ENCODE measurements at regions not wholly inside any gene's neighbourhood (a gene's known extent, or its start where the extent isn't known, plus 50 kb on each side); places are given as distances from the start of the nearest gene placed in this dataset.

DNA sequence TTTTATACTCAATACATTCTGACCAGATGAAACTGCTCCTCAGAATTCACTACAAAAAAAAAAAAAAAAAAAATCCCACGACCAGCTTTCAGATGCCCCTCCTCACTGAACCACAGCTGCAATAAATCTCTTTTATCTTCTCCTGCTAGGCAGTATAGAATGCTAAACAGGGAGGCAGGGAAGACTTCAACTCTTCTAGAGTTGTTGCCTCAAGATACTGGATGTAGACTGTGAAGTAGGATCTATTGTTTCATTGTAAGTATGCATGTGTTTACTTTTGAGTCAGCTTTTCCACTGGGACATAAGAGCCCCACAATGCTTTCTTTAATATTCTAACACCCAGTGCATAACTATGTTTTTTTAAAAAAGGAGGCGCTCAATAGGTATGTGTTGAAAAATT is 401.4 kb downstream of the TBL1XR1 start:
- no peak for DNase-seq
- Histone ChIP-seq H3K9ac (ENCODE audit: low read length) (no peak overlapping the region), H3K4me3 (ENCODE audit: low read length) (no peak overlapping the region), H3K27ac (ENCODE audit: low read length) (no peak overlapping the region), H3K4me2 (ENCODE audit: low read depth, low read length, poor library complexity, severe bottlenecking) (no peak overlapping the region), H2AFZ (ENCODE audit: low read length) (no peak overlapping the region), H3K36me3 (ENCODE audit: insufficient read depth, low read length) (no peaks in the 10 kb centered on the region), H3K9me2 (replicated peaks; ENCODE audit: insufficient read depth, low read length) (no peaks in the 10 kb centered on the region), H3K9me3 (ENCODE audit: low read length) (no peaks in the 10 kb centered on the region), H3K4me1 (ENCODE audit: low read length) (no peaks in the 10 kb centered on the region), H3K79me2 (ENCODE audit: low read length) (no peaks in the 10 kb centered on the region), H4K20me1 (ENCODE audit: insufficient read depth, low read depth, low read length) (no peaks in the 10 kb centered on the region), H3K27me3 (ENCODE audit: low read length) (no peaks in the 10 kb centered on the region)

DNA sequence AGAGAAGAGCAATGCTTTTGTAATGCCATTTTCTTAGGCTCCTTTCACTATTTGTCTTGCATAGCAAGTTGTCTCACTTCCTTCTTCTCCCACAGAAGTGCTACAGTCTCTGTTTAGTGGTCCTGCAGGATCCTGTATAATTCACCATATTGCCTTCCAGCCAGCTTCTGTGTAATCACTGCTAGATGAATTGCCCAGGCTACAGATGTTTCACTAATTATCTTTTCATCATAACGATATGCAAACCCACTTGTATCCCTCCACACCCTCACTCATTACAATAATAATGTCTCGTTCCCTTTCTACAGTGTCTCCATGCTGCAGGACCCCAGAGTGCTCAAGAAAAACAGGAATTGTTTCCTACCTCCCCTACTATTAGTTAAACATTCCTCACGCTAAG is 402.9 kb downstream of the TBL1XR1 start:
- Histone ChIP-seq H4K20me1 (ENCODE audit: insufficient read depth, low read depth, low read length) (no peaks in the 10 kb centered on the region), H2AFZ (ENCODE audit: low read length) (no peak overlapping the region), H3K4me2 (ENCODE audit: low read depth, low read length, poor library complexity, severe bottlenecking) (no peak overlapping the region), H3K4me3 (ENCODE audit: low read length) (no peak overlapping the region), H3K27ac (ENCODE audit: low read length) (no peak overlapping the region), H3K9ac (ENCODE audit: low read length) (no peak overlapping the region), H3K36me3 (ENCODE audit: insufficient read depth, low read length) (no peaks in the 10 kb centered on the region), H3K9me2 (replicated peaks; ENCODE audit: insufficient read depth, low read length) (no peaks in the 10 kb centered on the region), H3K79me2 (ENCODE audit: low read length) (no peaks in the 10 kb centered on the region), H3K27me3 (ENCODE audit: low read length) (no peaks in the 10 kb centered on the region), H3K4me1 (ENCODE audit: low read length) (no peaks in the 10 kb centered on the region), H3K9me3 (ENCODE audit: low read length) (no peaks in the 10 kb centered on the region)
- no peak for DNase-seq

DNA sequence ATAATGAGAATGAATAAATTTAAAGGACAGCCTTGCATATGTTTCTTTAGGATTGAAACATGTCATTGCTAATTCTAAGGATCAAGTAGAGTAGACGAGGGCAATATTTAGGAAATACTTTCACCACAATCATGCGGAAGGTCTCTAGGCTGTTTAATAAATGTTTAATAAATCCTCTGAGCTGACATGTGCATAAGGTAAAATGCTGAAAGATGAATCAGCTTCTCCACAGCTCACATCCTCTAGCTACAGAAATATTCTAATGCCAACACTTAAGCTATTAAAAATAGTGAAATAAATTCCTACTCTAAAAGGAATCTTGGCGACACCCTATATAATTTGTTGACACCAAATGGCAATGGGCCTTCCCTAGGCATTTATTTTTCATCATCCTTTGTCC is 407.3 kb downstream of the TBL1XR1 start:
- H3K4me2 ChIP-seq (ENCODE audit: low read depth, low read length, poor library complexity, severe bottlenecking), result no peak overlapping the region
- no peaks in the 10 kb centered on the region for H3K79me2 ChIP-seq (ENCODE audit: low read length)
- H3K4me3 ChIP-seq (ENCODE audit: low read length), result no peak overlapping the region
- H3K27ac ChIP-seq (ENCODE audit: low read length), result no peak overlapping the region
- H2AFZ ChIP-seq (ENCODE audit: low read length), result no peak overlapping the region
- no peaks in the 10 kb centered on the region for H3K9me2 ChIP-seq (replicated peaks; ENCODE audit: insufficient read depth, low read length)
- H4K20me1 ChIP-seq (ENCODE audit: insufficient read depth, low read depth, low read length), result no peaks in the 10 kb centered on the region
- no peaks in the 10 kb centered on the region for H3K27me3 ChIP-seq (ENCODE audit: low read length)
- H3K9ac ChIP-seq (ENCODE audit: low read length), result no peak overlapping the region
- no peak for DNase-seq
- no peaks in the 10 kb centered on the region for H3K36me3 ChIP-seq (ENCODE audit: insufficient read depth, low read length)
- H3K4me1 ChIP-seq (ENCODE audit: low read length), result no peaks in the 10 kb centered on the region
- H3K9me3 ChIP-seq (ENCODE audit: low read length), result no peaks in the 10 kb centered on the region

DNA sequence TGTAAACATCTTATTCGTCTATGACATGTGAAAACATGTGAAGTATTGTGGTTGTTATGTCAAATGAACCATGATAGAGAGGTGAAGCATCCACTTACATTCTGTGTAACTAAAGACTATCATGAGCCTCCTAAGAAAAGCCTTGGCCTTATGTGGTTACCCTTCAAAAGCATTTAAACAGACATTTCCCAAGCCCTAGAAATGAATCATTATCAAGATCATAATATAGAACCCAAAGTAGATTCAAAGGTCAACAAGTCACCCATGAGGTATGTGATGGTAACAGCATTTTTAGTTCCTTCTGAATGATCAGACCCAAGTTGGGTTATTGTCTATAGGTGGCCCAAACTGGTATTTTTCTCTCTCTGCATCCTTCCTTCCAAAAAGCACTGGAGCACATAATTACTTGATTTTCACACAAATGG is 408.0 kb downstream of the TBL1XR1 start:
- DNase-seq, result no peak
- Histone ChIP-seq H3K9me3 (ENCODE audit: low read length) (no peaks in the 10 kb centered on the region), H3K4me1 (ENCODE audit: low read length) (no peaks in the 10 kb centered on the region), H2AFZ (ENCODE audit: low read length) (no peak overlapping the region), H3K9me2 (replicated peaks; ENCODE audit: insufficient read depth, low read length) (no peaks in the 10 kb centered on the region), H3K36me3 (ENCODE audit: insufficient read depth, low read length) (no peaks in the 10 kb centered on the region), H3K27ac (ENCODE audit: low read length) (no peak overlapping the region), H3K4me3 (ENCODE audit: low read length) (no peak overlapping the region), H3K27me3 (ENCODE audit: low read length) (no peaks in the 10 kb centered on the region), H3K79me2 (ENCODE audit: low read length) (no peaks in the 10 kb centered on the region), H3K4me2 (ENCODE audit: low read depth, low read length, poor library complexity, severe bottlenecking) (no peak overlapping the region), H4K20me1 (ENCODE audit: insufficient read depth, low read depth, low read length) (no peaks in the 10 kb centered on the region), H3K9ac (ENCODE audit: low read length) (no peak overlapping the region)

DNA sequence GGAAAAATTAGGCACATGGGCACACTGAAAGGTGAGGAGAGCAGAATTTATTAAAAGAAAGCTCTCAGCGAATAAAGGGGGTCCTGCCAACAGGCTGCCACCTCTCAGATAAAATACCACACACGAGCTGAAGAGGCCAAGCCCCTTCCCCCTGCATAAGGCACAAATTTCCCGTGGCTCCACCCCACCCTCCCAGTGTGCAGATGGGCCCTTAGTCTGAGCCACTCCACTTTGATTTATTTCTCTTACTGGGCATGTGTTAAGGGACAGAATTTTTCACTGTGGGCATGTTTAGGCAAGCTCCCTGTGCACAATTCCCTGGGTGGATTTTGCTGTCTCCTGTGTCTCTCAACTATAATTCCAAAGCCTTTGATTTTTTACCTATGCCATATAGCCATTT is 409.8 kb downstream of the TBL1XR1 start:
- no peaks in the 10 kb centered on the region for H3K36me3 ChIP-seq (ENCODE audit: insufficient read depth, low read length)
- no peak overlapping the region for H3K4me3 ChIP-seq (ENCODE audit: low read length)
- no peak overlapping the region for H3K9ac ChIP-seq (ENCODE audit: low read length)
- H4K20me1 ChIP-seq (ENCODE audit: insufficient read depth, low read depth, low read length), result no peaks in the 10 kb centered on the region
- H2AFZ ChIP-seq (ENCODE audit: low read length), result no peak overlapping the region
- H3K27me3 ChIP-seq (ENCODE audit: low read length), result no peaks in the 10 kb centered on the region
- no peaks in the 10 kb centered on the region for H3K9me2 ChIP-seq (replicated peaks; ENCODE audit: insufficient read depth, low read length)
- H3K4me1 ChIP-seq (ENCODE audit: low read length), result no peaks in the 10 kb centered on the region
- DNase-seq, result no peak
- no peak overlapping the region for H3K4me2 ChIP-seq (ENCODE audit: low read depth, low read length, poor library complexity, severe bottlenecking)
- no peaks in the 10 kb centered on the region for H3K79me2 ChIP-seq (ENCODE audit: low read length)
- H3K9me3 ChIP-seq (ENCODE audit: low read length), result no peaks in the 10 kb centered on the region
- no peak overlapping the region for H3K27ac ChIP-seq (ENCODE audit: low read length)

DNA sequence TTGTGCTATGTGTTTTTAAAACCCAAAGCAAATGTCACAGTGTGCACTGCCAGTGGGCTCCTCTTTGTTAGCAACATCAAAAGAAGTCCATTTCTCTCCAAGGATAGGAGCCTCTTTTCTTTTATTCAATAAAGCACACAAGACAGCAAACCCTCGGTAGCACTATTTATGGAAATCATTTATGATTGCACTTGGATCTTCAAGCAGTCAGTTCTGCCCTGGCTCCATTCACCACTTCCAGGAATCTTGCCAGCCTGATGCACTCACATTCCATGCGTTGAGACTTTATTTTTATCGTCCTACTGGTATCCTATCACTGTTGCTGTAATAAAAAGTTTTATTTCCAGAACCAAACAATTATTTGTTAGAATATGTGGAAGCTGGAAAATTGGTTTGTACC is 412.1 kb downstream of the TBL1XR1 start:
- Histone ChIP-seq H3K79me2 (ENCODE audit: low read length) (no peaks in the 10 kb centered on the region), H3K9ac (ENCODE audit: low read length) (no peak overlapping the region), H4K20me1 (ENCODE audit: insufficient read depth, low read depth, low read length) (no peaks in the 10 kb centered on the region), H3K9me2 (replicated peaks; ENCODE audit: insufficient read depth, low read length) (no peaks in the 10 kb centered on the region), H3K27me3 (ENCODE audit: low read length) (no peaks in the 10 kb centered on the region), H2AFZ (ENCODE audit: low read length) (no peak overlapping the region), H3K9me3 (ENCODE audit: low read length) (no peaks in the 10 kb centered on the region), H3K27ac (ENCODE audit: low read length) (no peak overlapping the region), H3K4me3 (ENCODE audit: low read length) (no peak overlapping the region), H3K4me1 (ENCODE audit: low read length) (no peaks in the 10 kb centered on the region), H3K36me3 (ENCODE audit: insufficient read depth, low read length) (no peaks in the 10 kb centered on the region), H3K4me2 (ENCODE audit: low read depth, low read length, poor library complexity, severe bottlenecking) (no peak overlapping the region)
- DNase-seq, result no peak

DNA sequence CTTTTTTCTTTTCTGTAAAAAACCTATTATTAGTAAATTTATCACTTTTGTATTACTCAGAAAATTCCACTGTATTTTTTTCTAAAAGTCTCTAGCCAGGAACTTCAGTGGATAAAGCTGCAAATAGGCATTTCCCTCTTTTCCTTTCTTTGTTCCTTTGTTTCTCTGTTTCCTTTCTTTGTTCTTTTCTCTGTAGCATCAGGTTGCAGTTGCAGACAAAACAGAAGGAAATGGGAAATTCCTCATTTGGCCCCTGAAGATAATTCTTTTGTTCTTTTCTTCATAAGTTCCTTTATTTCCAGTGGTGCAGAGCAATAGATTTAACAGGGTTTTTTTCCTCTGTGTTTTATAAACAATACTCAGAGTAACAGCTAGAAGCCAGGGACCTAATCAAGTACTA is 416.5 kb downstream of the TBL1XR1 start:
- Histone ChIP-seq H3K36me3 (ENCODE audit: insufficient read depth, low read length) (no peaks in the 10 kb centered on the region), H4K20me1 (ENCODE audit: insufficient read depth, low read depth, low read length) (no peaks in the 10 kb centered on the region), H3K9me2 (replicated peaks; ENCODE audit: insufficient read depth, low read length) (no peaks in the 10 kb centered on the region), H3K79me2 (ENCODE audit: low read length) (no peaks in the 10 kb centered on the region), H3K9ac (ENCODE audit: low read length) (no peak overlapping the region), H3K27me3 (ENCODE audit: low read length) (no peaks in the 10 kb centered on the region), H3K27ac (ENCODE audit: low read length) (no peak overlapping the region), H3K4me3 (ENCODE audit: low read length) (no peak overlapping the region), H3K4me1 (ENCODE audit: low read length) (no peaks in the 10 kb centered on the region), H2AFZ (ENCODE audit: low read length) (no peak overlapping the region), H3K4me2 (ENCODE audit: low read depth, low read length, poor library complexity, severe bottlenecking) (no peak overlapping the region), H3K9me3 (ENCODE audit: low read length) (no peaks in the 10 kb centered on the region)
- no peak for DNase-seq

DNA sequence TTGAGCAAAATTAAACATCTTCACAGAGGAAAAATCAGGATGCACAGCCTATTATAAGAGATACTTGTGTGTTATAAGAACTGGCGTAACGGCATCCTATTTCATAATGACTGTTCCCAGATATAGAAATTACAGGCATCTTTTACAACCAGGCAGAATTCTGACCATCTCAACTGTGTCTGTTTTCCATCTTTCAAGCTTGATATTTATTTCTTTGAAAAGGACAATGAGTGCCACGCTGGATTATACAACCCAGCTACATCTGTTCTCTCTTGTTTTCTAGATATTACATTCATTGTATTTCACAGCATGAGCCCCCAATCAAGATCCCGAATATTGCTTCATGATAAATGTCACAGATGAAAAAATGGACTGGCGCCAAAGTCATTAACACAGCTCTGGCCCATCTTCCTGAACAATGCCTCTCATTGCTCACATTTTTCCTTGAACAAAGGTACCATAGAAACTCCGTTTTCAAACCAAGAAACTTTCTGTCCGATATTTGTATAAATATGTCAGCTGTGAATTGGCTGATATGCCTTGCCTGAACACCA is 420.6 kb downstream of the TBL1XR1 start:
- Histone ChIP-seq H4K20me1 (ENCODE audit: insufficient read depth, low read depth, low read length) (no peaks in the 10 kb centered on the region), H3K9me3 (ENCODE audit: low read length) (peaks cover 3% of the 10 kb centered on the region; the same call in 1 of the 2 replicates), H3K27ac (ENCODE audit: low read length) (no peak overlapping the region), H3K79me2 (ENCODE audit: low read length) (no peaks in the 10 kb centered on the region), H3K9ac (ENCODE audit: low read length) (no peak overlapping the region), H3K36me3 (ENCODE audit: insufficient read depth, low read length) (no peaks in the 10 kb centered on the region), H3K4me3 (ENCODE audit: low read length) (no peak overlapping the region), H3K4me2 (ENCODE audit: low read depth, low read length, poor library complexity, severe bottlenecking) (no peak overlapping the region), H3K4me1 (ENCODE audit: low read length) (no peaks in the 10 kb centered on the region), H2AFZ (ENCODE audit: low read length) (no peak overlapping the region), H3K27me3 (ENCODE audit: low read length) (no peaks in the 10 kb centered on the region), H3K9me2 (replicated peaks; ENCODE audit: insufficient read depth, low read length) (no peaks in the 10 kb centered on the region)
- DNase-seq, result no peak
